ENCODE measurements at regions not wholly inside any gene's neighbourhood (a gene's known extent, or its start where the extent isn't known, plus 50 kb on each side); places are given as distances from the start of the nearest gene placed in this dataset.
A peak's percentile ranks its signal among the peaks of the same experiment; 100 is the strongest.

DNA sequence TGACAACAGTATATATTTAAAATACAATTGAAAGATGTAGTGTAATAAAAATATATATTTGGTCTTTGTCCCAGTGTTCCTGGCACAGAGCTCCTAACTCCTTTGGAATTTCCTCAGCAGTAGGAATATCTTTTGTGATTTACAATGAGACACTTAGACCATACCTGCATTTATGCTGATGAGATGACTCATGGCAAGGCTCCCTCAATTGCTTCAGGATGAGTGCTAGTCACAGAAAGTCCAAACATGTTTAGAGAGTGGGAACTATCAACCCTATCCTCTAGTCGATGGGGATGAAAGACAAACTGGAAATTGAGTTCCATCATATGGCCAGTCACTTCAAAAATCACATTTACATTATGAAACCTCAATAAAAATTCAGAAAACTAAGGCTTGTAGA lies 588.3 kb upstream of the LMCD1 start:
- DNase-seq (ENCODE audit: low spot score) = no peak

DNA sequence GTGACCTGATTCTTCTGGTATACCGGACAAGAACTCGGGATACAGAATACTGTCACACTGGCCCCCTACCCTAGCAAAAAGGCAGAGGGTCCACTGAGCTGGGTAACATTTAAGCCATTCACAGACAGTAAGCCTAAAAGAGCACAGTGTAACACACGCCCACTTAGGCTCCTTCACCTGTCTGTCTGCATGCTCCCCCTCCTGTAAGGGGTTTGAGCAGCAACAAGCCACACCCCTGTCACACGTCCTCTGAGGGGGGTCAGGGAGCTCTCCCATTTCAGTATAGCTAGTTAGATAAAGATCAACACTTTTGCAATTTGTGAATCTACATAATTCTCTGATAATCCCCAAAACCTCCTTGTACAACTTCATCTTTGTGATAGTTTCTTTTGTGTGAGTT lies 586.3 kb upstream of the LMCD1 start:
- DNase-seq (ENCODE audit: low spot score) = no peak

DNA sequence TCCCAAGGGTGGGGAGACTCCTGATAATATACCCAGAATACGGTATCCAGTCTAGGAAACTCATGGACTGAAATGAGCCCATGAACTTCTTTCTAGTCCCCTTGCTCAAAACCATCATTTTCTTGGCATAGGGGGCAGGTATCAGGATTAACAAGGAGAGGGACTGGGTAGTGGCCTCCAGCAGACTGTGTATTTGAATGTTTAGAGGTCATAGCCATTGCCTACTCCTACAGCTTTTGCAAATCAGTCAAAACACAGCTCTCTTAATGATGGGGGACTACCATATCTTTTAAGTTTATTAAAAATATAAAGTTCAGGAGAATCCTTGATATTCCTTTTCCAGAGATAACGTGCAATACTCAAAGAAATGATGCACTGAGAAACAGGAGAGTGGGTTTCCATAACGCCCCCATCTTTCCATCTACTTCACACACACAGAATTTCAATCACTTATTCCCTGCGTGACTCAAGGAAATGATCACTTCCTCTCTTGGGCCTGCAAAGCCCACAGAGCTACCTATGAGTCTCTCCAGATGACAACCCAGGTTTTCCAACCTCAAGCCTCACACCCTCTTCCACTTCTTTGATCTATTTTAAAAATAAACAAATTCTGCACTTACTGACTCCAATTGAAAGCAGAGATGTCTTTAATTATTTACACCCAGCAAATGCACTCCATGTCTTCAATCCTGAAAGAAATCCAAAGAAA lies 584.0 kb upstream of the LMCD1 start:
- no peak for DNase-seq (ENCODE audit: low spot score)

DNA sequence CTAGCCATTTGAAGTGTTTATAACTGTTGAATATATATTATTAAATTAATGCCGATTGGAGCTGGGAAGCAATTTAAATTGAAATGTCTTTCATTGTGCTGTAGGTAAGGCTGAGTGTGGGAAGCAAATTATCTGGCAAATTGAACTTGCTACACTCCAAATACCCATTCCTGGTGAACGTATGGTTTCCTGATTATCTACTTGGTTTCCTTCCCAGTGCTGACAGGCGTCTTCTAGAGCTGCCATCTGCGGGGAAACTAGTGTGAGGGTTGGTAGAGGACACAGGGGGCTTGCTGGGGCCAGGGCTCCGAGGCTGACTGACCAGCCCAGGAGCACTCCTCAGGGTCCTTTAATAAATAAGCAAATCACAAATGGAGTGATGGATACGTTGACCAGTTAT lies 581.4 kb upstream of the LMCD1 start:
- DNase-seq (ENCODE audit: low spot score) = no peak

DNA sequence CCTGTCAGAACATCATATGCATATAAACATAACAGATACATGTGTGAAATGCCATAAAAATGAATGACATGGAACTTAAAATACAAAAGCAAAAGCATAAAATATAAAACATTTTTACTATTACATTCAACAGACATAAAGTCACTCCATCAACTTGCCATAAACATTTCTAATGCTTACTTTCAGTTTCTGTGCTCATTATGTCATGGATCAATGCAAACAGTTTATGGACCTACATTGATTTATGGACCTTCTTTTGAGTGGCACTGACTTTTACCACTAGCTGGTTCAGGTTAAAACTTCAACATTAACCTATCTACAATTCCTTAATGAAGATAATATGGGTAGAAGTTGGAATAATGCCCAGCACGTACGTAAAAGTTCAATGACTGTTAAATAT lies 577.4 kb upstream of the LMCD1 start:
- no peak for DNase-seq (ENCODE audit: low spot score)

DNA sequence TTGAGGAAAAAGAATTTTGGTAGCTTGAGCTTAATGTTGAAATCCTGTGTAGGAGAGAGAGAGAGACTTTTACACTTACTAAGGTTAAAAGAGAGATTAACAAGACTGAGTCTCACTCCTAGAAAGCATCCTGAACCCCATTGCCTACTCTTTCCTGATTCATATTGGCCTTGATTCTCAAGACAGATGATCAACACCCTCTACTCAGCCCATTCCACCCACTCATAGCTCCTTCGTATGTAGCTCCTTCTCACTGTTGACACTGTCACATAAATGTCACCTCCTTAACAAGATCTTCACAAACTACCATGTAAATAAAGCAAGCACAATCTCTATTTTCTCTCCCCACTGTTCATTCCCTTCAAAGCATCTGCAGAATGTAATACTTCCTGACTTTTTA lies 574.6 kb upstream of the LMCD1 start:
- DNase-seq (ENCODE audit: low spot score) = no peak

DNA sequence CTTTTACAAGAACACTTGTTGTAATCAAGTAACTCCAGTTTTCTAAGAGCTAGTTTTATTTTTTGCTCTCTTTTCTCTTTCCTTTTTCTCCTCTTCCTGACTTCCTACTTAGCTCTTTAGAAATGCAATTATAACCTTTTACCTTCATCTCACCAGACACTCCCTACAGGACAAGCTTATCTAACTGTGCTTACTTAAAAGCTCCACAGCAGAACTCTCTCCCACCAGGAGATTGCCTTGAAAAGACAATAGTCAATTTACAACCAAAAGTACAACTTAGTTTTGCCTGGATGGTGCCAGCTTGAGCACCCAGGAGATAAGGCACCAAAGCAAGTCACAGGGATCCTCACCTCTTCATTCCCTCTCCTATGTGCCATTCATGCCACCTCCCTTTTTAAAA lies 573.8 kb upstream of the LMCD1 start:
- no peak for DNase-seq (ENCODE audit: low spot score)

DNA sequence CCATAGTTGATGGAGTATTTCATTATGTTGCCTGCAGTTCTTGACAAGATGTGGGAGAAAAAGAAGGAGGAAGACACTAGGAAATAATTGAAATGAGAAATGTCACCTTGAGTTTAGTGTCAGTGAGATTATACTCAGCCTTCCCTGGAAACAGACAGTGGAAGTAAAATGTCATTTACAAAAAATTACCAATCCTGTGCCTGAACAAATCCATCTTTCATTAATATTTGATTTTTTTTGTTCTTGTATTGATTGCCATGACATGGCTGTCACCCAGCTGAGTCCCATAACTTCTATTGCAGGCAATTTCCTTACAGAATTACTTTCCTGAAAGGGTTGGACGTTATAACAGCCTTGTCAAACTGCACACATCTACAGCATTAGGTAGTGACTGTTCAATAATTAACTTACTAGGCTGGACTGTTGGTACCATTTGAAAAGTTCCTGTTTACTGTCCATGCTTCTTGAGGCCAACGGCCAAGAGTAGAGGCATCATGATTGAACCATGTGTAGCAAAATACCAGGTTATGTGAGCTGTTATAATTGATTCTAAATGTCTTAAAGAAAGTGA lies 572.2 kb upstream of the LMCD1 start:
- no peak for DNase-seq (ENCODE audit: low spot score)

DNA sequence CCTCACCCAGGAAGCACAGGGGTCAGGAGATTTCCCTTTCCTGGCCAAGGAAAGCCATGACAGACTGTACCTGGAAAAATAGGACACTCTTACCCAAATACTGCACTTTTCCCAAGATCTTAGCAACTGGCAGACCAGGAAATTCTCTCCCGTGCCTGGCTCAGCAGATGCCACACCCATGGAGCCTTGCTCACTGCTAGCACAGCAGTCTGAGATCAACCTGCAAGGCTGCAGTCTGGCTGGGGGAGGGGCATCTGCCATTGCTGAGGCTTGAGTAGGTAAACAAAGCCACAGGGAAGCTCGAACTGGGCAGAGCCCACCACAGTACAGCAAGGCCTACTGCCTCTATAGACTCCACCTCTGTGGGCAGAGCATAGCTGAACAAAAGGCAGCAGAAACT lies 567.3 kb upstream of the LMCD1 start:
- DNase-seq (ENCODE audit: low spot score) = no peak

DNA sequence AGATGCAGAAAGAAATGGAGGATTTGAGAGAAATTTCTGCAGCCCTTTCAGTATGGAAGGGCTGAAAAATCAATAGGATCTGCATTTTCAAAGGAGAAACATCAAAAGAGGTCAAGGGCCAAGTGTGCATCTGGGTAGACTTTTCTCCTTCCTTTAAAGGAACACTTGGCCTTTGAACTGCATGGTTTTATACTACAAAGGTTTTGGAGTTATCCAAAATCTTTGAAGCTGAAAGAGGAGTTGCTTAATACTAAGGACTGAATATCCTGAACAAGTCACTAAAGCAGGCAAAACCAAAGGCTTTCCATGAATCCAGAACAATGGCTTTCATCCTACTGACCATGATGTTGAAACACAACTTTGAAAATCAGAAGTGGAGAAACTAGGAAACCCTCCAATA lies 553.7 kb upstream of the LMCD1 start:
- DNase-seq (ENCODE audit: low spot score) = no peak

DNA sequence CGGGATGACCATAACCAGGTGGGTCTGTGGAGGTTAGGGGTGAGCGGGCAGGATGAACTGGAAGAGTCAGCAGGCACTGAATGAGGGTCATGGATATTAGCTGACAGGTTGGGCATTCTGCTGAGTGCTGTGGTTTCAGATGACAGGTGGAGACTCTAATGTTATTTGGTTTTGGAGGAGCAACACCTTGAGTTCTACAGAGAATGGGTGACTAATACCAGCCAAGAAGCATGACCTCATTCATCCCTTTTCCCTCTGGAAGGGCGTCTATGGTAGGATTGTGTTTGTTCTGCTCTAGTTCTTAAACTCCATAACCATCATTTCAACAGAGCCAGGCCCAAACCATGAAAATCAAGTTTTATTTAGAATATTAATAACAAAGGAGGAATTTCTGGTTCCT lies 550.7 kb upstream of the LMCD1 start:
- DNase-seq (ENCODE audit: low spot score) = no peak

DNA sequence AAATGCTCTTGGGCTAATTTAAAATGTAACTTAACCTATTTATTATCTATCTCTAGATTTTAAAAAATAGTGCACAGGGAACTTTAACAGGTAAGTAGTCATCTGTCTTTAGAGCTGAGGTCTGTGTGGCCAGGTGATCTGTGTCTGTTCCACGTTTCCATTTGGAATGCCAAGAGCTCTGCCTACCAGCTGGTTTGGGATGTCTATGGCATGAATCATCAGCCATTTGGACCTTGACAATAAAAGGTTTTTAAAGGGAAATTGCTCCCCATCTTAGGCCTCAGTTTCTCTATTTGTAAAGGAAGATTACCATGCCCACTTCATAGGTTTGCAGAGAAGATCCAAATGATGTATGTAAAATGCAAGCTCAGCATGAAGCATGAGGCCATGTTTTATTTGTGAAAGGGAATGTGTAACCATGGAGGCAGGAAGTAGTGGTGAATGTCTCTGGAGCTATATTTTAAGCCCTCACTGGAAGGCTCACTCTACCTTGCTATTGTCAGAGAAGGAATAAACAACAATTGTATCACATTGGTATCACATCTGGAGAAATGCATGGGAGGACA lies 548.1 kb upstream of the LMCD1 start:
- no peak for DNase-seq (ENCODE audit: low spot score)

DNA sequence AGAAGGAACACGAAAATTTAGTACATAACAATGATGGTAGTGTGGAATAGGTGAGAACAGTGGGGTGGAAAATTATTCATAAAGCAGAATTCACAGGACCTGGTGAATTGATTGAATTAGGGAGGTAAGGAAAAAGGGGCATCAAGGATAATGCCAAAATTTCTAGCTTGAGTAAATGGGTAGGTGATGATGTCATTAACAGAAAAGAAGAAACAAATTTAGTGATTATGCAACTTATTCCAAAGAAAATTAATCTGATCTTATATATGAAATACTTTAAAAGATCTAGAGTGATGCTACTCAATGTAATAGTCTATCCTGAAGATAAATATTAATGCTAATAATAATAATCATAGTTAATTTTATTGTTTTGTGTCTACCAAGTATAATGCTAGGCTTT lies 544.6 kb upstream of the LMCD1 start:
- no peak for DNase-seq (ENCODE audit: low spot score)

DNA sequence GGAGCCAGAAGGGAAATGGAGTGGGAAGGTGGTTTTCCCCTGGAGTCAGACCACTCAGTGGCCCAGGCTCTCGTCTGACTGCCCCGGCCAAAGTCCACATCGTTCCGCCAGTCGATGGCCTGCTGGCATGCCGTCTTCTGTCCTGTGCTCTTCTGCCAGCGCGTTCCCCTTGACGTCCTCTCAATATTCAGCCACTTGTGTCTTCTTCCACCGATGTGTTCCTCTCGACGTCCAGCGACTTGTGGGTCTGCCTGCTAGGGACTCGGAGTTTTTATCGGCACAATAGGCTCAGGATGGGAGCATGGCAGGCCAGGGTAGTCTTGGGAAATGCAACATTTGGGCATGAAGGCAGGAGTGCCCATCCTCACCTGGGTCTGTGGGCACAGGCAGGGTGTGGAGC lies 542.5 kb upstream of the LMCD1 start:
- DNase-seq (ENCODE audit: low spot score) = no peak

DNA sequence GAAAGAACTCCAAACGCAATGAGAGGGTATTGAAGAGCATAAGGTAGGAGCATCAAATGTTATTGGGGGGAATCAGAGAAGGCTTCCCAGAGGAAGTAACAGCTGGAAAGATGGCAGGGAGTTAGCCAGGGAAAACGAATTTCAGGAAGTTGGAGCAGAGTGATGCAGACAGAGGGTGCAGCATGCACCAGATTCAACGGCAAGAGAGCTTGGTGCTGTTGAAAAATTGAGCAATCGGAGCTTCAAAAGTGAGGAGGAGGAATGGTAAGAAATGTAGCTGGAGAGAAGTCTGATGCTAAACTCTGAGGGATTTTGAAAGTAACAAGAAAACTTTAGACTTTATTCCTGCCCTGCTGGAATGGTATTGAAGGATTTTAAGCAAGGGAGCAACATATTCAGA lies 541.0 kb upstream of the LMCD1 start:
- DNase-seq (ENCODE audit: low spot score) = no peak

DNA sequence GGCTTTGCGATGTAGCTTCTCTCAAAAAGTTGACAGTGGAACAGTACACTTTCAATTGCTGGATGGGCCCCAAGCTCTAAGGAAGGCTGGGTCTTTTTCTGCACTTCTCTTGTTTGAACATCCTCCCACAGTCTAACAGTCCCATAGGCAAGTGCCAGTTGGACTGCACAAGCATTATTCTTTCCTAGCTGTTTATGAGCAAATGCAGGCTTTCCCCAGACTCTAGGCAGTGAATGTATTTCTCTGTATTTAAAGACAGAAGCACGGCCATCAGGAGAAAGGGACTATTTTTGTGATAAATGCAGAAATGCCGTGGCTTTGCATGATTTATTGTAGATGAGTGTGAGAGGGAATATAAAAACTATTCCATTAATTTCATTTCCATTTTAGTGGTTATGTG lies 539.3 kb upstream of the LMCD1 start:
- no peak for DNase-seq (ENCODE audit: low spot score)

DNA sequence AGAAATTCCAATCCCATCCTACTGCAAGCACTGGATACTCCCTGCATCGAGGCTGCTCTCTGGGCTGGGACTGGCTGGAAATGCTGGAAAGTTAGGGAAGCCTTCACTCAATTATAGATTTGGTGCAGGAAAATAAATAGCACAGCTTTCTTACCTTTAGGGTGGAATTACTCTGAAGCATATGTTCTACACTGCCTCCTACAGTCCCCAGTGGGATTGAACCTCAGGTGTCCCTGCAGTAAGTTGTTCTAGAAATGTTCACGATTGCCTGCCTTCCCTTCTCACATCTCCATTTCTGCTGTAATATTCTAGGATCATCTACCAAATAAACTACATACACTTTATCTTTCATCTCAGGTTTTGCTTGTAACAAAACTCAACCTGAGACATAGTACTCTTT lies 536.7 kb upstream of the LMCD1 start:
- no peak for DNase-seq (ENCODE audit: low spot score)

DNA sequence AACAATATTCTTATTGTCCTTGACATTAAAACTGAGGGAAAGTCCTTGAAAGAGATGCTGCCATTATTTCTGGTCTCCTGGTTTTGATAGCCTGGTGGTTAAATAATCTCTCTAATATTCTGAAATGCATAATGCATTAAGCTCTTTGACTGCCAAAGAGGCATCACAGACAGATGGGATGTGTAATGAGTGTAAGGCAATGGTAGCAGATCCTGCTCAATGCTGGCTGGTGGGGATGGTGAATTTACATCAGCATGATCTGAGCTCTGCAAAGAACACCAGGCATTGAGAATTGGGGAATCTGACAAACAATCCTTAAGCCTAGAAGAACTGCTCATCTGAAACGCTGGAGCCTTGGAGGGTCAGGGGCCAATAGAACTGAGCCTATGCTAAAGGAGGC lies 528.6 kb upstream of the LMCD1 start:
- DNase-seq (ENCODE audit: low spot score) = no peak

DNA sequence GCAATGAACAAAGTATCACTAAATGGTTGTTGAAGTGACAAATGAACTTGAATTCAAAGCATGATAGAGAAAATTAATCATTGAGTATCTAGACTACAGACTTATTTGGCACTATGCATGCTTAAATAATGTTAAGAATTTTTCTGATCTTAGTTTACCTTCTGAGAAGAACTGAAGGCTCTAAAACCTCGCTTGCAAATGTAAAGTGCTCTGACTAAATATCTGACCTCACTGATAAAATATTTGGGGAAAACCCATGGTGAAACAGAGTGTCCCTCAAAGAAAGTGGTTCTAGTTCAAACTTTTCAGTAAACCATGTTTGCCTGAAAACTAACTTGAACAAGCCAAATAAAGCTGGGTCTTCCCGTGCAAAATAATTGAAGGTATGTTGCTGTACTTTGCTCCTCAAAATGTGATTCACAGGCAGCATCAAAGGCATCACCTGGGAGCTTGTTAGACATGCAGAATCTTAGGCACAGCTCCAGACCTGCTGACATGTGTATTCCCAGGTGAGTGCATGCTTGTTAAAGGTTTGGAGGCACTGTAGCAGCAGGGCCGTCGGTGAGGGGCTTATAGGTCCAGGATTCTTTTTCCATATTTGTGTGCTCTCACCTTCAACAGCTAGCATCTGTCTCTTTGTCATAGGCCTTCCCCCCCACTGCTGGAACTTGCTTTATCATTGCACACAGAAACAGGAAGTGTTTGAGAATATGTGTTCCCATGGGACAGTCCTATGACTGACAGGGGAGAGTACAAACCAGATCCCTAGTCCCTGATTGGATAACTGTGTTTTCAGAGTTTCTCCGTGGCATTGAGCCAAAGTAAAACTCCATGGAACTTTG lies 524.2 kb upstream of the LMCD1 start:
- peak; percentile 47 for DNase-seq (ENCODE audit: low spot score)

DNA sequence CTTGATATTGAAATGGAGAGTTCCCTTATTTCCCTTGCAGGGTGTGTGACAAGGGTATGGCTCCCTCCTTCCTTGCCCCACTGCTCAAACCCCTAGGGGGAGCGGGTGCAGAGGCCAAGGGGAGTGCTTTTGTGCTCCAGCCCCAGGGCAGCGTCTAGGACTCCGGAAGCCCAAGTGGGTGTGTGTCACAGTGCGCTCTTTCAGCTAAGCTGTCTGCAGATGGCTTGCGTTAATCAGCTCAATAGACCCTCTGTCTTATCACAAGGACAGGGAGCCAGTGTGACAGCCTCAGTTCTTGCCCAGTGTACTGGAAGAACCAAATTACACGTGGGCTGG lies 523.6 kb upstream of the LMCD1 start:
- no peak for DNase-seq (ENCODE audit: low spot score)

DNA sequence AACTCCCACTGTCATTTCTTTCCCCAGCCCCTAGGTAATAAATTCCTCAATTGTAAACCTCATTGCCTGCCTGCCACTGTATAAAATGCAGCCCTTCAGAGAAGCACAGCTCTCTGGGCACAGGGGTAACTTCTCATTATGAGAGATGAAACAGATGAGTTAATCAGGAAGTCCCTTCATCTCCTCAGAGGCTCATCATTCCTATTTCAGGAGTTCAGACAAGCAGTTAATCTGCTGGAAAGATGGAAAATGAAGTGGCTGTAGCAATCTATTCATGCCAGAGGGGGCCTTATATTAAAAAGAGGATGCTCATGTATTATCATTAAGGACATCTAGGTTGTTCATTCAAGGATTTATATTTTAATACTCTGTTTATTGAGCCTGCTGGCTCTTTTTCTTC lies 519.5 kb upstream of the LMCD1 start:
- no peak for DNase-seq (ENCODE audit: low spot score)

DNA sequence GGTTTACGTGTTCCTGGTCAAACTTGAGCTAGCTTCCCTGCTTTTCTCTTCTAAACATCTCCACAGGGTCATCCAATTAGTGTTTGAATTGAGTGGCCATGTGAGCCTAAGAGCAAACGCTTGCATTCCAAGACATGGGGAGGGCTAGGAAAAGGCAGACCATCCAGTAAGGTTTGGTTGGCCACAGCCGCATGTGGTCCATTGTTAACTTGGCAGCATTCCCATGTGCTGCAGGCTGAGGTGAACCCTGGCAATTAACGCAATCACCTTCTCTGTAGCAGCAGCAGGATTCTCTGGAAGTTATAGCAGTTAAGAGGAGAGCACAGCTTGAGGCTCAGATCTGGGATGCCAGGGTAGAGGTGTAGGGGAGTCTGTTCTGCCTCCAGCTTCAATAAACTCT lies 502.2 kb upstream of the LMCD1 start:
- DNase-seq (ENCODE audit: low spot score) = peak; percentile 16

DNA sequence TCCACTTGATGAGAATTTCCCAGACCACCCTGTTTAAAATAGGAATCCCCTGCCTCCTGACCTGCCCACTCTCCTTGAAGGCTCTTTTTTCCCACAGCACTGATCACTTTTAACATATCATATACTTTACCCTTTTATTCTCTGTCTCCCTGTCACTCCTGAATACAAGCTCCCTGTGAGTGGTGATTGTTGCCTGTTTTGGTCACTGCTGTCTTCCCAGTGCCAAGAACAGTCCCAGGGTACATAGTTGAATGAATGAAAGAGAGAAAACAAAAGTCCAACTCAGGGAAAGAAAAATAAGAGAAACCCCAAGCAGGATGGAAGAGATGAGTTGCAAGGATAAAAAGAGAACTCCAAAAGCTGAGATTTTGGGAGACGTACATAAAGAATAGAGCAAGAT lies 500.3 kb upstream of the LMCD1 start:
- no peak for DNase-seq (ENCODE audit: low spot score)

Data from H4 (cell line).